SK-N-SH (cell line): ENCODE measurements at regions not wholly inside any gene's neighbourhood (a gene's known extent, or its start where the extent isn't known, plus 50 kb on each side); places are given as distances from the start of the nearest gene placed in this dataset.

Experiments
- EP300 ChIP-seq, 2 experiments: IDR thresholded peaks; 2 replicates each; pipeline versions ENCODE4 v1.4.0 to v1.6.1; 2012; ENCODE audit warnings: borderline replicate concordance in 1 of 2, low read depth in 1 of 2, low read length in 1 of 2
- GABPA ChIP-seq: IDR thresholded peaks from 2 replicates; pipeline ENCODE4 v1.4.0; 2012; ENCODE audit warnings: low read depth, mild to moderate bottlenecking
- POLR2AphosphoS5 ChIP-seq: IDR thresholded peaks from 2 replicates; pipeline ENCODE4 v1.6.1; 2012; ENCODE audit warnings: low read depth, low read length
- RAD21 ChIP-seq: IDR thresholded peaks from 2 replicates; pipeline ENCODE4 v1.6.1; 2012; ENCODE audit warnings: mild to moderate bottlenecking, low read length
- TEAD4 ChIP-seq: IDR thresholded peaks from 2 replicates; pipeline ENCODE4 v1.4.0; 2012; ENCODE audit warnings: mild to moderate bottlenecking, borderline replicate concordance; ENCODE audit not compliant: insufficient read depth
- USF1 ChIP-seq: IDR thresholded peaks from 2 replicates; pipeline ENCODE4 v1.4.0; 2012; ENCODE audit warnings: low read depth, borderline replicate concordance
- YY1 ChIP-seq: IDR thresholded peaks from 2 replicates; pipeline ENCODE4 v1.4.0; 2012; ENCODE audit warnings: low read depth, mild to moderate bottlenecking
- ZBTB33 ChIP-seq: IDR thresholded peaks from 2 replicates; pipeline ENCODE4 v1.4.0; 2012; ENCODE audit warnings: low read depth, borderline replicate concordance
- TF ChIP-seq, protein P1 (sequence below): fragments of 200-600 bp; sonication (generic); IDR thresholded peaks from 2 replicates; pipeline ENCODE4 v1.6.1; 2017; ENCODE audit warnings: antibody characterized with exemption, mild to moderate bottlenecking, moderate library complexity

DNA sequence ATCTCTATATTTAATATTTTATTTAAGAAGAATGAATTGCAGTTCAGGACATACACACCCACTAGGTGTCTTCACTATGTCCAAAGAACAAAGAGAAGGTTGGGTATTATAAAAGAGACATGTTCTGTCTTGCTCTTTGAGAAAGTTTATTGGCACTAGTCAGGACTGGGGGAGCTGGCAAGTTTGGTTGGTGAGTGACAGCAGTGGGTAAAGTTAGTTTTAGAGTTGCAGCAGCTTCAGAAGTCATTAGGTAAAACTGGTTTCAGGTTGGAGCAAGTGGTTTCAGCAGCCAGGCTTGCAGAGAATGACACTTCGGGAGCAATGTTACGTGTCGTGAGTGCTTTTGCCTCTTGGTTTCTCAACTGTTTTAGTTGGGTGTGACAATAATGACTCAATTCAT, 142.2 kb upstream of the HS3ST3A1 start:
- TF ChIP-seq TEAD4, result no peak
- no peak for TF ChIP-seq POLR2AphosphoS5
- TF ChIP-seq, protein P1, sequence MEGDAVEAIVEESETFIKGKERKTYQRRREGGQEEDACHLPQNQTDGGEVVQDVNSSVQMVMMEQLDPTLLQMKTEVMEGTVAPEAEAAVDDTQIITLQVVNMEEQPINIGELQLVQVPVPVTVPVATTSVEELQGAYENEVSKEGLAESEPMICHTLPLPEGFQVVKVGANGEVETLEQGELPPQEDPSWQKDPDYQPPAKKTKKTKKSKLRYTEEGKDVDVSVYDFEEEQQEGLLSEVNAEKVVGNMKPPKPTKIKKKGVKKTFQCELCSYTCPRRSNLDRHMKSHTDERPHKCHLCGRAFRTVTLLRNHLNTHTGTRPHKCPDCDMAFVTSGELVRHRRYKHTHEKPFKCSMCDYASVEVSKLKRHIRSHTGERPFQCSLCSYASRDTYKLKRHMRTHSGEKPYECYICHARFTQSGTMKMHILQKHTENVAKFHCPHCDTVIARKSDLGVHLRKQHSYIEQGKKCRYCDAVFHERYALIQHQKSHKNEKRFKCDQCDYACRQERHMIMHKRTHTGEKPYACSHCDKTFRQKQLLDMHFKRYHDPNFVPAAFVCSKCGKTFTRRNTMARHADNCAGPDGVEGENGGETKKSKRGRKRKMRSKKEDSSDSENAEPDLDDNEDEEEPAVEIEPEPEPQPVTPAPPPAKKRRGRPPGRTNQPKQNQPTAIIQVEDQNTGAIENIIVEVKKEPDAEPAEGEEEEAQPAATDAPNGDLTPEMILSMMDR, result no peak
- no peak for TF ChIP-seq YY1
- TF ChIP-seq ZBTB33, result no peak
- no peak for TF ChIP-seq GABPA
- no peak for TF ChIP-seq EP300 (IDR thresholded peaks at IDR 0.05; ENCODE audit: borderline replicate concordance in 1 of 2, low read depth in 1 of 2, low read length in 1 of 2)
- TF ChIP-seq RAD21, result no peak
- no peak for TF ChIP-seq USF1
